H1 (cell line): ENCODE measurements at regions not wholly inside any gene's neighbourhood (a gene's known extent, or its start where the extent isn't known, plus 50 kb on each side); places are given as distances from the start of the nearest gene placed in this dataset.

Experiments used
- CTCF ChIA-PET: fragments of 300-600 bp; sonication (Branson Sonifier 250); formaldehyde crosslinking; loops from one replicate; lab custom pipeline; 2021; ENCODE audit not compliant: partially characterized antibody; lab: Charles Lee
- POLR2A ChIA-PET: fragments of 300-600 bp; sonication (Branson Sonifier 250); formaldehyde crosslinking; loops from one replicate; lab custom pipeline; 2021; ENCODE audit warnings: inconsistent platforms; ENCODE audit not compliant: partially characterized antibody; lab: Charles Lee
- DNase-seq, 2 experiments: peaks; one replicate each; pipeline versions ENCODE4 v3.0.0 to v3.0.0-alpha.2; 2010 to 2022; ENCODE audit warnings: low spot score in 2 of 2, low read depth in 1 of 2, mixed read lengths in 1 of 2
- FAIRE-seq: peaks from 2 replicates; lab custom pipeline; 2011; peaks lifted over from hg19 to GRCh38; lab: Jason Lieb, UNC
- H2AFZ ChIP-seq: 2 replicates; pipeline ENCODE4 v1.8.1; 2012; ENCODE audit warnings: low read length, inconsistent platforms
- H2AK5ac ChIP-seq: 2 replicates; pipeline ENCODE4 v1.6.1; 2013; ENCODE audit warnings: low read depth, low read length
- H2BK120ac ChIP-seq: replicated peaks from 2 replicates; pipeline ENCODE3; 2013; ENCODE audit warnings: low read depth, low read length, inconsistent platforms
- H2BK12ac ChIP-seq: 2 replicates; pipeline ENCODE4 v1.6.1; 2013; ENCODE audit warnings: low read depth, low read length
- H2BK15ac ChIP-seq: 2 replicates; pipeline ENCODE4 v1.6.1; 2013; ENCODE audit warnings: low read length
- H2BK20ac ChIP-seq: 2 replicates; pipeline ENCODE4 v1.6.1; 2013; ENCODE audit warnings: low read length
- H2BK5ac ChIP-seq: 2 replicates; pipeline ENCODE4 v1.6.1; 2013; ENCODE audit warnings: low read depth, low read length
- H3K14ac ChIP-seq: 2 replicates; pipeline ENCODE4 v1.6.1; 2013; ENCODE audit warnings: inconsistent platforms; ENCODE audit not compliant: insufficient read length
- H3K18ac ChIP-seq: 2 replicates; pipeline ENCODE4 v1.6.1; 2013; ENCODE audit warnings: low read length; ENCODE audit errors: extremely low read depth
- H3K23ac ChIP-seq: 2 replicates; pipeline ENCODE4 v1.6.1; 2013; ENCODE audit warnings: inconsistent platforms; ENCODE audit not compliant: insufficient read length
- H3K23me2 ChIP-seq: 2 replicates; pipeline ENCODE4 v1.6.1; 2013; ENCODE audit warnings: low read depth, low read length
- H3K27ac ChIP-seq: 2 replicates; pipeline ENCODE4 v1.6.1; 2011; ENCODE audit warnings: low read depth, low read length, inconsistent platforms
- H3K27me3 ChIP-seq, 4 experiments: replicated peaks in 1 of 4; 1 replicate in 1 of 4; 2 replicates in 3 of 4; pipeline versions ENCODE4 v1.6.1 to v1.8.1; 2011 to 2013; ENCODE audit warnings: low read length in 3 of 4, mild to moderate bottlenecking in 3 of 4, inconsistent platforms in 2 of 4, mixed read lengths in 2 of 4, moderate library complexity in 1 of 4; ENCODE audit not compliant: control insufficient read depth in 3 of 4, insufficient read depth in 3 of 4; ENCODE audit errors: extremely low read depth in 1 of 4
- H3K36me3 ChIP-seq, 4 experiments: 2 replicates each; pipeline versions ENCODE4 v1.6.1 to v1.8.1; 2011 to 2013; ENCODE audit warnings: mild to moderate bottlenecking in 4 of 4, low read length in 3 of 4, moderate library complexity in 2 of 4, control low read depth in 1 of 4, inconsistent platforms in 1 of 4; ENCODE audit not compliant: insufficient read depth in 4 of 4, control insufficient read depth in 2 of 4
- H3K4ac ChIP-seq: replicated peaks from 2 replicates; pipeline ENCODE3; 2013; ENCODE audit warnings: low read length, low read depth, mixed read lengths, inconsistent platforms; ENCODE audit not compliant: insufficient read length
- H3K4me1 ChIP-seq, 4 experiments: replicated peaks in 1 of 4; 1 replicate in 1 of 4; 2 replicates in 3 of 4; pipeline versions ENCODE4 v1.6.1 to v1.8.1; 2011 to 2013; ENCODE audit warnings: low read length in 3 of 4, inconsistent platforms in 2 of 4, mixed read lengths in 1 of 4; ENCODE audit not compliant: insufficient read depth in 4 of 4, control insufficient read depth in 3 of 4
- H3K4me2 ChIP-seq, 2 experiments: 2 replicates each; pipeline versions ENCODE4 v1.6.1 to v1.8.1; 2011 to 2013; ENCODE audit warnings: low read depth in 2 of 2, low read length in 2 of 2, control low read depth in 1 of 2, inconsistent platforms in 1 of 2, mild to moderate bottlenecking in 1 of 2; ENCODE audit not compliant: insufficient read depth in 1 of 2
- H3K4me3 ChIP-seq, 4 experiments: fragments of 200-600, 300-600 bp in 1 of 4; sonication (generic), shearing (Covaris generic), sonication (Bioruptor Twin) in 1 of 4; 2 replicates each; pipeline versions ENCODE4 v1.5.1 to v1.8.1; 2011 to 2016; ENCODE audit warnings: low read length in 4 of 4, low read depth in 3 of 4, control low read depth in 2 of 4, inconsistent platforms in 2 of 4, mild to moderate bottlenecking in 2 of 4, mixed read lengths in 1 of 4, moderate library complexity in 1 of 4; ENCODE audit not compliant: insufficient read depth in 2 of 4; ENCODE audit errors: extremely low read depth in 1 of 4
- H3K56ac ChIP-seq: replicated peaks from 2 replicates; pipeline ENCODE3; 2013; ENCODE audit warnings: low read depth, mild to moderate bottlenecking, mixed read lengths, low read length, inconsistent platforms; ENCODE audit not compliant: insufficient read length
- H3K79me1 ChIP-seq: 2 replicates; pipeline ENCODE4 v1.6.1; 2013; ENCODE audit warnings: low read depth, low read length, control low read depth
- H3K79me2 ChIP-seq, 2 experiments: 2 replicates each; pipeline versions ENCODE4 v1.6.1 to v1.8.1; 2012 to 2013; ENCODE audit warnings: low read length in 2 of 2, mild to moderate bottlenecking in 2 of 2, inconsistent platforms in 1 of 2; ENCODE audit not compliant: insufficient read depth in 2 of 2, control insufficient read depth in 1 of 2
- H3K9ac ChIP-seq, 4 experiments: replicated peaks in 1 of 4; 1 replicate in 1 of 4; 2 replicates in 3 of 4; pipeline versions ENCODE4 v1.6.1 to v1.8.1; 2011 to 2013; ENCODE audit warnings: low read depth in 3 of 4, low read length in 3 of 4, control low read depth in 2 of 4, mild to moderate bottlenecking in 2 of 4, moderate library complexity in 2 of 4, inconsistent platforms in 1 of 4; ENCODE audit errors: extremely low read depth in 1 of 4
- H3K9me3 ChIP-seq, 2 experiments: 2 replicates each; pipeline versions ENCODE4 v1.6.1 to v1.8.1; 2012 to 2013; ENCODE audit warnings: mild to moderate bottlenecking in 2 of 2, moderate library complexity in 2 of 2, control low read depth in 1 of 2, inconsistent platforms in 1 of 2, low read depth in 1 of 2, low read length in 1 of 2, mixed read lengths in 1 of 2; ENCODE audit not compliant: insufficient read depth in 2 of 2
- H4K20me1 ChIP-seq, 2 experiments: replicated peaks in 1 of 2; 2 replicates each; pipeline versions ENCODE3 to v1.8.1; 2011 to 2013; ENCODE audit warnings: inconsistent platforms in 2 of 2, low read length in 2 of 2, mild to moderate bottlenecking in 1 of 2; ENCODE audit not compliant: insufficient read depth in 2 of 2, control insufficient read depth in 1 of 2
- H4K5ac ChIP-seq: 2 replicates; pipeline ENCODE4 v1.6.1; 2013; ENCODE audit warnings: low read length, low read depth, mixed read lengths, inconsistent platforms; ENCODE audit not compliant: insufficient read length
- H4K8ac ChIP-seq: 2 replicates; pipeline ENCODE4 v1.8.0; 2013; ENCODE audit warnings: mild to moderate bottlenecking, moderate library complexity, low read length, inconsistent platforms; ENCODE audit not compliant: insufficient read depth; ENCODE audit errors: extremely low read depth
- H4K91ac ChIP-seq: replicated peaks from 2 replicates; pipeline ENCODE3; 2013; ENCODE audit warnings: low read length, mixed read lengths, inconsistent platforms; ENCODE audit not compliant: insufficient read length
- CHD1 ChIP-seq: IDR thresholded peaks from 2 replicates; pipeline ENCODE4 v1.6.1; 2012; ENCODE audit warnings: low read depth, low read length, improper control_type of control experiment
- EP300 ChIP-seq, 2 experiments: IDR thresholded peaks; 1 replicate in 1 of 2; 2 replicates in 1 of 2; pipeline ENCODE4 v1.6.1; 2011 to 2012; ENCODE audit warnings: low read depth in 2 of 2, low read length in 2 of 2, mild to moderate bottlenecking in 2 of 2, borderline replicate concordance in 1 of 2, inconsistent platforms in 1 of 2, moderate library complexity in 1 of 2
- TAF1 ChIP-seq: IDR thresholded peaks from 2 replicates; pipeline ENCODE4 v1.6.1; 2011; ENCODE audit warnings: mild to moderate bottlenecking, low read depth, low read length
- TCF12 ChIP-seq: IDR thresholded peaks from 2 replicates; pipeline ENCODE4 v1.6.1; 2011; ENCODE audit warnings: low read depth, mild to moderate bottlenecking, low read length
- WGBS, 2 experiments: shearing (Covaris generic) in 1 of 2; methylation state at CpG; one replicate each; pipeline versions ENCODE4 v1.1.6 to v1.1.7; 2013 to 2015; ENCODE audit warnings: low lambda C conversion rate in 2 of 2, mixed read lengths in 2 of 2, inconsistent platforms in 1 of 2, low coverage in 1 of 2, missing lambda C conversion rate in 1 of 2; ENCODE audit not compliant: insufficient replicate concordance in 2 of 2, insufficient coverage in 1 of 2, insufficient read length in 1 of 2; ENCODE audit errors: extremely low coverage in 1 of 2, missing lambda C conversion rate in 1 of 2; 5-methylcytosine and 5-hydroxymethylcytosine counted together

GRCh38 chr3:191688756-191689433 is 227.9 kb downstream of the PYDC2 start:
- no peak overlapping the region; the same call in 1 of the 2 replicates for H2BK20ac ChIP-seq
- H3K23ac ChIP-seq: no peak overlapping the region
- H2AFZ ChIP-seq: no peak overlapping the region
- H3K23me2 ChIP-seq: no peaks in the 10 kb centered on the region
- peak overlapping the region; percentile 37 for H4K5ac ChIP-seq
- FAIRE-seq (peak; percentile 81), DNase-seq (peak in 1 of 2 experiments; percentile 68)
- H3K14ac ChIP-seq: no peak overlapping the region
- no peaks in the 10 kb centered on the region for H3K9me3 ChIP-seq
- H3K27me3 ChIP-seq: no peaks in the 10 kb centered on the region
- H4K8ac ChIP-seq: no peak overlapping the region
- peak overlapping the region; percentile 53 to 73 for H3K4me2 ChIP-seq
- no peak overlapping the region for H2BK15ac ChIP-seq
- no peak overlapping the region for H2BK120ac ChIP-seq
- peak overlapping the region; percentile 84; the same call in 1 of the 2 replicates for H2BK5ac ChIP-seq
- no peaks in the 10 kb centered on the region for H3K36me3 ChIP-seq
- no peak overlapping the region for H2BK12ac ChIP-seq
- H3K56ac ChIP-seq: no peak overlapping the region
- 0 out of 2 replicates have a peak overlapping the region, but pooled peaks have one; percentile 29 for H2AK5ac ChIP-seq
- H3K4me1 ChIP-seq: peaks cover 0 to 9% (median 3%) of the 10 kb centered on the region in 4 experiments; a peak in 2 of 7 replicates
- no peak overlapping the region for H4K91ac ChIP-seq
- H3K4ac ChIP-seq: no peak overlapping the region
- peak overlapping the region in 1 of 4 experiments; percentile 41; a peak in 1 of 8 replicates for H3K4me3 ChIP-seq
- H3K79me1 ChIP-seq: no peaks in the 10 kb centered on the region
- H3K9ac ChIP-seq: no peak overlapping the region
- 26% methylated on average over 6 of the region's 6 CpGs; no CpG with 5 or more reads in 1 of the 2 experiments for WGBS, 2 experiments
- H3K79me2 ChIP-seq: no peaks in the 10 kb centered on the region
- no peak overlapping the region for H3K27ac ChIP-seq
- peak overlapping the region; percentile 60 for H3K18ac ChIP-seq
- POLR2A ChIA-PET: interaction anchor here (0.6 kb wide), 1 partner anchor 10 kb away, joined by 3 read pairs; no protein-coding TSS in a partner anchor
- H4K20me1 ChIP-seq: no peaks in the 10 kb centered on the region
- CTCF ChIA-PET: interaction anchor here (1.2 kb wide), 1 partner anchor 14 kb away, joined by 3 read pairs; no protein-coding TSS in a partner anchor
- TF ChIP-seq TCF12: peak; percentile 79; the same call in 1 of the 2 replicates
- no peak for TF ChIP-seq CHD1
- peak in 1 of 2 experiments; percentile 59; a peak in 1 of 3 replicates for TF ChIP-seq EP300 (IDR thresholded peaks at IDR 0.05; ENCODE audit: borderline replicate concordance in 1 of 2, low read depth in 2 of 2, low read length in 2 of 2)
- no peak for TF ChIP-seq TAF1
